ENCODE measurements at regions not wholly inside any gene's neighbourhood (a gene's known extent, or its start where the extent isn't known, plus 50 kb on each side); places are given as distances from the start of the nearest gene placed in this dataset.
A peak's percentile ranks its signal among the peaks of the same experiment; 100 is the strongest.

- no peak overlapping the region for H3K4me3 Mint-ChIP-seq
- H3K27ac Mint-ChIP-seq (ENCODE audit: low read depth), result no peak overlapping the region
- no peak for ATAC-seq (replicated peaks; ENCODE audit: extremely low read depth, poor library complexity, severe bottlenecking)
Measured at GRCh38 chr6:105892577-105893262, 193.4 kb upstream of the PRDM1 start.

GRCh38 chr6:105890521-105891244 lies 195.5 kb upstream of the PRDM1 start:
- H3K4me1 Mint-ChIP-seq, result no peaks in the 10 kb centered on the region
- H3K4me3 Mint-ChIP-seq, result no peak overlapping the region
- DNase-seq (ENCODE audit: low spot score in 2 of 2) (no peak), ATAC-seq (replicated peaks; ENCODE audit: extremely low read depth, poor library complexity, severe bottlenecking) (no peak)
- no peaks in the 10 kb centered on the region for H3K9me3 Mint-ChIP-seq
- peaks cover 2% of the 10 kb centered on the region for H3K36me3 Mint-ChIP-seq (ENCODE audit: insufficient read depth)
- H3K27me3 Mint-ChIP-seq, result no peaks in the 10 kb centered on the region
- no peak overlapping the region for H3K27ac Mint-ChIP-seq (ENCODE audit: low read depth)

More at GRCh38 chr6:105892577-105893262, 193.4 kb upstream of the PRDM1 start:
- DNase-seq (ENCODE audit: low spot score in 2 of 2), result no peak
- no peaks in the 10 kb centered on the region for H3K4me1 Mint-ChIP-seq
- peaks cover 2% of the 10 kb centered on the region for H3K36me3 Mint-ChIP-seq (ENCODE audit: insufficient read depth)
- H3K9me3 Mint-ChIP-seq, result no peaks in the 10 kb centered on the region
- H3K27me3 Mint-ChIP-seq, result no peaks in the 10 kb centered on the region

GRCh38 chr6:105889902-105890301 lies 196.2 kb upstream of the PRDM1 start:
- no peaks in the 10 kb centered on the region for H3K9me3 Mint-ChIP-seq
- no peaks in the 10 kb centered on the region for H3K4me1 Mint-ChIP-seq
- no peak overlapping the region for H3K27ac Mint-ChIP-seq (ENCODE audit: low read depth)
- ATAC-seq (replicated peaks; ENCODE audit: extremely low read depth, poor library complexity, severe bottlenecking), result no peak
- DNase-seq (ENCODE audit: low spot score in 2 of 2), result no peak
- peaks cover 2% of the 10 kb centered on the region for H3K36me3 Mint-ChIP-seq (ENCODE audit: insufficient read depth)
- H3K4me3 Mint-ChIP-seq, result no peak overlapping the region
- no peaks in the 10 kb centered on the region for H3K27me3 Mint-ChIP-seq

GRCh38 chr6:105886814-105887544 lies 199.2 kb upstream of the PRDM1 start:
- no peak overlapping the region for H3K4me3 Mint-ChIP-seq
- ATAC-seq (replicated peaks; ENCODE audit: extremely low read depth, poor library complexity, severe bottlenecking), result no peak
- H3K4me1 Mint-ChIP-seq, result no peaks in the 10 kb centered on the region
- no peaks in the 10 kb centered on the region for H3K36me3 Mint-ChIP-seq (ENCODE audit: insufficient read depth)
- DNase-seq (ENCODE audit: low spot score in 2 of 2), result no peak
- H3K9me3 Mint-ChIP-seq, result no peaks in the 10 kb centered on the region
- H3K27me3 Mint-ChIP-seq, result no peaks in the 10 kb centered on the region
- no peak overlapping the region for H3K27ac Mint-ChIP-seq (ENCODE audit: low read depth)

- Mint-ChIP-seq H3K36me3 (ENCODE audit: insufficient read depth) (no peaks in the 10 kb centered on the region), H3K4me1 (no peaks in the 10 kb centered on the region), H3K27ac (ENCODE audit: low read depth) (no peak overlapping the region), H3K9me3 (no peaks in the 10 kb centered on the region), H3K4me3 (no peak overlapping the region), H3K27me3 (peaks cover 2% of the 10 kb centered on the region)
- no peak for DNase-seq (ENCODE audit: low spot score in 2 of 2)
- no peak for ATAC-seq (replicated peaks; ENCODE audit: extremely low read depth, poor library complexity, severe bottlenecking)
Measured at GRCh38 chr6:105886066-105886813, 199.9 kb upstream of the PRDM1 start.

- Mint-ChIP-seq H3K27me3 (peaks cover 16% of the 10 kb centered on the region), H3K36me3 (ENCODE audit: insufficient read depth) (no peaks in the 10 kb centered on the region), H3K9me3 (no peaks in the 10 kb centered on the region), H3K27ac (ENCODE audit: low read depth) (no peak overlapping the region), H3K4me1 (peaks cover 9% of the 10 kb centered on the region), H3K4me3 (no peak overlapping the region)
- ATAC-seq (replicated peaks; ENCODE audit: extremely low read depth, poor library complexity, severe bottlenecking) (no peak), DNase-seq (ENCODE audit: low spot score in 2 of 2) (no peak)
Measured at GRCh38 chr6:105884426-105884825, 201.7 kb upstream of the PRDM1 start.

GRCh38 chr6:105884011-105884410 lies 202.1 kb upstream of the PRDM1 start:
- Mint-ChIP-seq H3K27ac (ENCODE audit: low read depth) (no peak overlapping the region), H3K4me3 (no peak overlapping the region), H3K9me3 (no peaks in the 10 kb centered on the region), H3K4me1 (peaks cover 9% of the 10 kb centered on the region), H3K27me3 (peaks cover 16% of the 10 kb centered on the region), H3K36me3 (ENCODE audit: insufficient read depth) (no peaks in the 10 kb centered on the region)
- no peak for ATAC-seq (replicated peaks; ENCODE audit: extremely low read depth, poor library complexity, severe bottlenecking)
- DNase-seq (ENCODE audit: low spot score in 2 of 2), result no peak

GRCh38 chr6:105882828-105883227 lies 203.3 kb upstream of the PRDM1 start:
- no peak overlapping the region for H3K4me3 Mint-ChIP-seq
- H3K27ac Mint-ChIP-seq (ENCODE audit: low read depth), result no peak overlapping the region
- ATAC-seq (replicated peaks; ENCODE audit: extremely low read depth, poor library complexity, severe bottlenecking) (no peak), DNase-seq (ENCODE audit: low spot score in 2 of 2) (no peak)
- H3K36me3 Mint-ChIP-seq (ENCODE audit: insufficient read depth), result no peaks in the 10 kb centered on the region
- peaks cover 27% of the 10 kb centered on the region for H3K27me3 Mint-ChIP-seq
- peaks cover 9% of the 10 kb centered on the region for H3K4me1 Mint-ChIP-seq
- H3K9me3 Mint-ChIP-seq, result no peaks in the 10 kb centered on the region

GRCh38 chr6:105882121-105882803 lies 203.9 kb upstream of the PRDM1 start:
- no peaks in the 10 kb centered on the region for H3K36me3 Mint-ChIP-seq (ENCODE audit: insufficient read depth)
- no peak overlapping the region for H3K27ac Mint-ChIP-seq (ENCODE audit: low read depth)

GRCh38 chr6:105881608-105882007 lies 204.5 kb upstream of the PRDM1 start:
- H3K27ac Mint-ChIP-seq (ENCODE audit: low read depth), result no peak overlapping the region
- DNase-seq (ENCODE audit: low spot score in 2 of 2), result no peak
- no peaks in the 10 kb centered on the region for H3K9me3 Mint-ChIP-seq
- no peak for ATAC-seq (replicated peaks; ENCODE audit: extremely low read depth, poor library complexity, severe bottlenecking)
- no peak overlapping the region for H3K4me3 Mint-ChIP-seq
- H3K36me3 Mint-ChIP-seq (ENCODE audit: insufficient read depth), result peaks cover 2% of the 10 kb centered on the region
- H3K27me3 Mint-ChIP-seq, result peaks cover 28% of the 10 kb centered on the region
- peaks cover 9% of the 10 kb centered on the region for H3K4me1 Mint-ChIP-seq

More at GRCh38 chr6:105882121-105882803, 203.9 kb upstream of the PRDM1 start:
- ATAC-seq (replicated peaks; ENCODE audit: extremely low read depth, poor library complexity, severe bottlenecking), result no peak
- no peak overlapping the region for H3K4me3 Mint-ChIP-seq
- DNase-seq (ENCODE audit: low spot score in 2 of 2), result no peak
- H3K9me3 Mint-ChIP-seq, result no peaks in the 10 kb centered on the region
- peaks cover 9% of the 10 kb centered on the region for H3K4me1 Mint-ChIP-seq
- peaks cover 28% of the 10 kb centered on the region for H3K27me3 Mint-ChIP-seq

- peak overlapping the region; percentile 12 for H3K4me3 Mint-ChIP-seq
- no peak for DNase-seq (ENCODE audit: low spot score in 2 of 2)
- peak; percentile 36 for ATAC-seq (replicated peaks; ENCODE audit: extremely low read depth, poor library complexity, severe bottlenecking)
- H3K27me3 Mint-ChIP-seq, result peaks cover 28% of the 10 kb centered on the region
- H3K27ac Mint-ChIP-seq (ENCODE audit: low read depth), result no peak overlapping the region
- H3K4me1 Mint-ChIP-seq, result peaks cover 9% of the 10 kb centered on the region
- H3K9me3 Mint-ChIP-seq, result no peaks in the 10 kb centered on the region
- H3K36me3 Mint-ChIP-seq (ENCODE audit: insufficient read depth), result peaks cover 2% of the 10 kb centered on the region
Measured at GRCh38 chr6:105880030-105880492, 206.1 kb upstream of the PRDM1 start.

GRCh38 chr6:105879146-105879545 lies 207.0 kb upstream of the PRDM1 start:
- Mint-ChIP-seq H3K9me3 (no peaks in the 10 kb centered on the region), H3K4me1 (peaks cover 9% of the 10 kb centered on the region), H3K27ac (ENCODE audit: low read depth) (no peak overlapping the region), H3K27me3 (peaks cover 28% of the 10 kb centered on the region), H3K4me3 (no peak overlapping the region), H3K36me3 (ENCODE audit: insufficient read depth) (peaks cover 2% of the 10 kb centered on the region)
- DNase-seq (ENCODE audit: low spot score in 2 of 2) (no peak), ATAC-seq (replicated peaks; ENCODE audit: extremely low read depth, poor library complexity, severe bottlenecking) (no peak)

All from central memory CD8-positive, alpha-beta T cell (primary cell).